ENCODE measurements at regions not wholly inside any gene's neighbourhood (a gene's known extent, or its start where the extent isn't known, plus 50 kb on each side); places are given as distances from the start of the nearest gene placed in this dataset.

DNA sequence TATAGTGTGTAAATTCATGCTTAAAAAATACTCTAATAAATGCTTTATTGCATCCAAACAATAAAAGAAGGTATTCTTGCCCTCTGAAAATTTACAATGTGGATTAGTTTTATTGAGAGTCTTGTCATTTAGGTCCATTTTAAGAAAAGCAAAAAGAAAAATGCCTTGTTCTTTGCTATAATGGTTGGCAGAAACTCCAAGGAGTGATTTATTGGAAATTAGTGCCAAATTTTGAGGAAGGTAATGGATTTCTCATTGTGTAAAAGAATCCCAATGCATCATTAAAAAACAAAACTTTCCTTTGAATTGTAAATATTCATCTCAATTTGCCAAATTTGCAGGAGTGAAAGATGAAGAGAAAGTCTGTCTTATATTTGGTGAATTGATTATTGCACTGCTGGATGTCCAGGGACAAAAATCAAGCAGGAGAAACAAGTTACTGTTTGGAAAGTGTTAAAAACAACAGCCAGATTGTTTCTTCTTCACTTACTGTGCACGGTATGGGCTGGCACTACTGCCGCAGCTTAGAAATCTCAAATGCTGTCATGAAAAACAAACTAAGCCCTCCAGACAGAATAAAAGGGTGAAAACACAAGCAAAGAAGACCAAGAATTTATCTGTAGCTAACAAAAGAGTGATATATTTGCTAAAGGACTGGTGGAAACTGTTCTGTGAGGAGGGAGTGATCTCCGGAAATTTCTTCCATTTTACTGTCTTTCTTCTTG is 511.7 kb downstream of the TMTC2 start:
- TF ChIP-seq, protein P1, sequence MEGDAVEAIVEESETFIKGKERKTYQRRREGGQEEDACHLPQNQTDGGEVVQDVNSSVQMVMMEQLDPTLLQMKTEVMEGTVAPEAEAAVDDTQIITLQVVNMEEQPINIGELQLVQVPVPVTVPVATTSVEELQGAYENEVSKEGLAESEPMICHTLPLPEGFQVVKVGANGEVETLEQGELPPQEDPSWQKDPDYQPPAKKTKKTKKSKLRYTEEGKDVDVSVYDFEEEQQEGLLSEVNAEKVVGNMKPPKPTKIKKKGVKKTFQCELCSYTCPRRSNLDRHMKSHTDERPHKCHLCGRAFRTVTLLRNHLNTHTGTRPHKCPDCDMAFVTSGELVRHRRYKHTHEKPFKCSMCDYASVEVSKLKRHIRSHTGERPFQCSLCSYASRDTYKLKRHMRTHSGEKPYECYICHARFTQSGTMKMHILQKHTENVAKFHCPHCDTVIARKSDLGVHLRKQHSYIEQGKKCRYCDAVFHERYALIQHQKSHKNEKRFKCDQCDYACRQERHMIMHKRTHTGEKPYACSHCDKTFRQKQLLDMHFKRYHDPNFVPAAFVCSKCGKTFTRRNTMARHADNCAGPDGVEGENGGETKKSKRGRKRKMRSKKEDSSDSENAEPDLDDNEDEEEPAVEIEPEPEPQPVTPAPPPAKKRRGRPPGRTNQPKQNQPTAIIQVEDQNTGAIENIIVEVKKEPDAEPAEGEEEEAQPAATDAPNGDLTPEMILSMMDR (IDR thresholded peaks at IDR 0.05; ENCODE audit: insufficient read depth, low read depth, low read length) = no peak
- TF ChIP-seq EZH2 (IDR thresholded peaks at IDR 0.05; ENCODE audit: insufficient read depth, low read length) = no peak

Measured in astrocyte (in vitro differentiated cells and primary cell).